A673 (cell line): ENCODE measurements at regions not wholly inside any gene's neighbourhood (a gene's known extent, or its start where the extent isn't known, plus 50 kb on each side); places are given as distances from the start of the nearest gene placed in this dataset.

ENCODE experiments used
- BruUV-seq: library from RNA; stranded (reverse); fragments of 400-500 nt; replicated peaks from 2 replicates; lab custom pipeline; 2021; lab: Mats Ljungman, UMichigan
- CTCF ChIA-PET: fragments of 300-600 bp; sonication (Branson Sonifier 250); formaldehyde crosslinking; loops from one replicate; lab custom pipeline; 2022; ENCODE audit warnings: antibody characterized with exemption; lab: Charles Lee
- POLR2A ChIA-PET: fragments of 300-600 bp; sonication (Branson Sonifier 250); formaldehyde crosslinking; loops from one replicate; lab custom pipeline; 2022; ENCODE audit warnings: antibody characterized with exemption; ENCODE audit not compliant: low non-redundant PET; lab: Charles Lee
- DNase-seq: peaks from one replicate; pipeline ENCODE4 v3.0.0-alpha.2; 2015; ENCODE audit warnings: low spot score
- H3K27ac ChIP-seq: fragments of 200-600 bp; sonication (generic); 2 replicates; pipeline ENCODE4 v1.5.1; 2016; ENCODE audit warnings: mixed run types, low read depth, mild to moderate bottlenecking, mixed read lengths, antibody characterized with exemption, low read length; ENCODE audit not compliant: poor library complexity, severe bottlenecking
- H3K27me3 ChIP-seq: fragments of 200-600 bp; sonication (generic); replicated peaks from 2 replicates; pipeline ENCODE4 v1.6.1; 2017; ENCODE audit warnings: mixed run types, low read depth, mild to moderate bottlenecking, mixed read lengths, antibody characterized with exemption, low read length; ENCODE audit not compliant: insufficient read depth, poor library complexity
- H3K36me3 ChIP-seq: fragments of 200-600 bp; sonication (generic); 2 replicates; pipeline ENCODE4 v1.6.1; 2016; ENCODE audit warnings: mixed run types, mild to moderate bottlenecking, mixed read lengths, antibody characterized with exemption, low read length; ENCODE audit not compliant: insufficient read depth, poor library complexity, severe bottlenecking
- H3K4me1 ChIP-seq: fragments of 200-600 bp; sonication (generic); 2 replicates; pipeline ENCODE4 v1.6.1; 2017; ENCODE audit warnings: mixed run types, mild to moderate bottlenecking, mixed read lengths, antibody characterized with exemption, low read length; ENCODE audit not compliant: insufficient read depth, poor library complexity, severe bottlenecking
- H3K4me3 ChIP-seq: fragments of 200-600 bp; sonication (generic); 2 replicates; pipeline ENCODE4 v1.5.1; 2016; ENCODE audit warnings: low read depth, mixed run types, mild to moderate bottlenecking, mixed read lengths, low read length; ENCODE audit not compliant: poor library complexity, severe bottlenecking
- H3K9me3 ChIP-seq: fragments of 200-600 bp; sonication (generic); 2 replicates; pipeline ENCODE4 v1.6.1; 2016; ENCODE audit warnings: mixed run types, low read depth, mild to moderate bottlenecking, mixed read lengths, antibody characterized with exemption, low read length; ENCODE audit not compliant: poor library complexity, severe bottlenecking
- EZH2 ChIP-seq: fragments of 200-600 bp; sonication (generic); IDR thresholded peaks from 2 replicates; pipeline ENCODE4 v1.6.1; 2017; ENCODE audit warnings: borderline replicate concordance, low read depth, mild to moderate bottlenecking, mixed read lengths, antibody characterized with exemption, low read length; ENCODE audit not compliant: poor library complexity, severe bottlenecking
- intact Hi-C: fragments of 100-400 bp; cut with micrococcal nuclease; formaldehyde crosslinking; loops from one replicate; pipeline ENCODE4 v1.10.0; 2022; ENCODE audit not compliant: unreplicated experiment
- TF ChIP-seq, protein P1 (sequence below): fragments of 300-800, 200-600 bp; sonication (generic); conservative IDR thresholded peaks from 2 replicates; pipeline ENCODE4 v1.5.1; 2017; ENCODE audit warnings: low read depth, mild to moderate bottlenecking, antibody characterized with exemption, low read length, moderate library complexity, mixed read lengths

DNA sequence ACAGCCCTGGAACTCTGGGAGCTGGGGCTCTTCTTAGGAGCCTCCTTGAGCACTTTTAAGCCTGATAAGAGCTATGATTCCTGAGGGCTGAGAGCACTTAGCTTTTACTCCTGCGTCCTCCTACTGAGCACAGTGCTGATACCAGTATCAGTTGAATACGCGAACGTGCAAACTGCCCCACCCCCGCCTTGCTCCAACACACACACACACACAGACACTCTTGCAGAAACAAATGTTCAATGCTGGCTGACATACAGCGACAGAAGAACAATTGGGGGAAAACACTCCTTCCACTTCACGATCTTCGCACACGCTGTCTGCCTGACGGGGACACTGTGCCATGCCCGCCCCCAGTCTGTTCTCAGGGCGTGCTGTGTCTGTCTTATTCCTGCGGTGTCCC is 57.2 kb upstream of the DLK1 start:
- TF ChIP-seq EZH2 = no peak
- TF ChIP-seq, protein P1, sequence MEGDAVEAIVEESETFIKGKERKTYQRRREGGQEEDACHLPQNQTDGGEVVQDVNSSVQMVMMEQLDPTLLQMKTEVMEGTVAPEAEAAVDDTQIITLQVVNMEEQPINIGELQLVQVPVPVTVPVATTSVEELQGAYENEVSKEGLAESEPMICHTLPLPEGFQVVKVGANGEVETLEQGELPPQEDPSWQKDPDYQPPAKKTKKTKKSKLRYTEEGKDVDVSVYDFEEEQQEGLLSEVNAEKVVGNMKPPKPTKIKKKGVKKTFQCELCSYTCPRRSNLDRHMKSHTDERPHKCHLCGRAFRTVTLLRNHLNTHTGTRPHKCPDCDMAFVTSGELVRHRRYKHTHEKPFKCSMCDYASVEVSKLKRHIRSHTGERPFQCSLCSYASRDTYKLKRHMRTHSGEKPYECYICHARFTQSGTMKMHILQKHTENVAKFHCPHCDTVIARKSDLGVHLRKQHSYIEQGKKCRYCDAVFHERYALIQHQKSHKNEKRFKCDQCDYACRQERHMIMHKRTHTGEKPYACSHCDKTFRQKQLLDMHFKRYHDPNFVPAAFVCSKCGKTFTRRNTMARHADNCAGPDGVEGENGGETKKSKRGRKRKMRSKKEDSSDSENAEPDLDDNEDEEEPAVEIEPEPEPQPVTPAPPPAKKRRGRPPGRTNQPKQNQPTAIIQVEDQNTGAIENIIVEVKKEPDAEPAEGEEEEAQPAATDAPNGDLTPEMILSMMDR = no peak
- no peak for DNase-seq
- H3K36me3 ChIP-seq = no peaks in the 10 kb centered on the region
- no peaks in the 10 kb centered on the region for H3K4me1 ChIP-seq
- H3K4me3 ChIP-seq = no peak overlapping the region
- POLR2A ChIA-PET = no interaction called here
- intact Hi-C loops = no loop called here
- H3K27me3 ChIP-seq = no peaks in the 10 kb centered on the region
- H3K9me3 ChIP-seq = no peaks in the 10 kb centered on the region
- no peak overlapping the region for H3K27ac ChIP-seq
- no TSS peak for BruUV-seq
- CTCF ChIA-PET = interaction anchor here (0.6 kb wide), 1 partner anchor 156 kb away, joined by 3 read pairs; no protein-coding TSS in a partner anchor

DNA sequence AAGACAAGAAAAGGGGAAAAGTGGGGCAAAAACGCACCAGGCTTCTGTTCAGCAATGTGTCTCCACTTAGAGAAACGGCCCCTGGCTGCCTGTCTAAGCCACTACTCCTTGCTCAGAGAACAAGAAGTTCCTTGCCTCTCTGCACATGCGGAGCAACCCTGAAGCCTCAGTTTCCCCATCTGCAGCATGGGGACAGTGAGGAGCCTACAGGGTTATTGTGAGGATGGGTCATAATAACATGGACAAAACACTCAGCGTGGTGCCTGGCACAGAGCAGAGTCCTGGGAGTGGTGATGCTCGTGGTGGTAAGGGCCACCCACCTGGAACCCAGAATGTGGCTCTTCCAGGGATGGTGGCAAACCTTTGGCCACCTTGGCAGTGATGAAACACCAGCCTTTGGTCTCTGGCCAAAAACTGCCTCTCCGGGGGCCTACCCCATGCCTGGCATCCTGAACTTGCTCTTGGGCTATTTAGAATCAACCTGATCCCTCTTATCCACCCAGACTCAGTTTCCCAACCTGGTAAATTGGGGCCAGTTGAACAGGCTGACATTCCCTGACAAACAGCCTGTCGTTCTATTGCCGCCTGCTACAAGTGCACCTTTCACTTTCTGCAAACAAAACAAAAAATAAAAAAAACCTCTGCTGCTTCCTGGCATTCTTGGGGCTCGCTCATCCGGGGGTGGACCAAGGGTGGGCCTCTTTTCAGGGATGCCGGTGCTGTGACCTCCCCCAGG is 56.5 kb upstream of the DLK1 start:
- CTCF ChIA-PET = interaction anchor here (1.2 kb wide), 1 partner anchor 24 kb away, joined by 3 read pairs; no protein-coding TSS in a partner anchor
- intact Hi-C loops = no loop called here
- H3K4me1 ChIP-seq = no peaks in the 10 kb centered on the region
- no peaks in the 10 kb centered on the region for H3K27me3 ChIP-seq
- H3K36me3 ChIP-seq = no peaks in the 10 kb centered on the region
- H3K9me3 ChIP-seq = no peaks in the 10 kb centered on the region
- DNase-seq = no peak
- POLR2A ChIA-PET = no interaction called here
- TF ChIP-seq, protein P1 = no peak
- no peak for TF ChIP-seq EZH2
- H3K4me3 ChIP-seq = no peak overlapping the region
- H3K27ac ChIP-seq = no peak overlapping the region
- no TSS peak for BruUV-seq

DNA sequence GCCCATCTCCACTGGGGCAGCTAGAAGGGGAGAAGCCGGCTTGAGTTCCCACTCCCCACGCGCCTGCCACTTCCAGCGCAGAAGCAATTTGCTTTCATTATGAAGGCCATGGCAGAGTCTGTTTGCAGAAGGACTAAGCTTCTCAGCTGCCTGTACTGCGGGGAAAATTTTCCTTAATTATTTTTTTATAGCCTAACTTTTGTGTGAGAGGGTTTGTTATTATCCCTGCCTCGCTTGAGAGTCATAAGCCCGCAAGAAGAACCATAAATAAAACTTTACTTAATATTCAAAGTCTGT is 56.0 kb upstream of the DLK1 start:
- TF ChIP-seq EZH2 = no peak
- TF ChIP-seq, protein P1 = no peak
- intact Hi-C loops = no loop called here
- ChIA-PET POLR2A (no interaction called here), CTCF (interaction anchor here (1.2 kb wide), 1 partner anchor 25 kb away, joined by 3 read pairs; no protein-coding TSS in a partner anchor)
- Histone ChIP-seq H3K27ac (no peak overlapping the region), H3K9me3 (no peaks in the 10 kb centered on the region), H3K27me3 (no peaks in the 10 kb centered on the region), H3K4me1 (no peaks in the 10 kb centered on the region), H3K36me3 (no peaks in the 10 kb centered on the region), H3K4me3 (no peak overlapping the region)
- no TSS peak for BruUV-seq
- DNase-seq = no peak
